GM23338 (cell line): ENCODE measurements at regions not wholly inside any gene's neighbourhood (a gene's known extent, or its start where the extent isn't known, plus 50 kb on each side); places are given as distances from the start of the nearest gene placed in this dataset.

Experiments
- CTCF ChIP-seq, 2 experiments: fragments of 200-600 bp in 1 of 2; sonication (generic) in 1 of 2; conservative IDR thresholded peaks; 2 replicates each; pipeline versions ENCODE4 v1.5.1 to v1.6.1; 2016 to 2017; ENCODE audit warnings: antibody characterized with exemption in 2 of 2, low read depth in 2 of 2, mild to moderate bottlenecking in 2 of 2, moderate library complexity in 1 of 2
- ETS1 ChIP-seq: IDR thresholded peaks from 2 replicates; pipeline ENCODE4 v1.6.1; 2016; ENCODE audit warnings: antibody characterized with exemption
- EZH2 ChIP-seq: fragments of 200-600 bp; sonication (generic); IDR thresholded peaks from one replicate; pipeline ENCODE4 v1.8.0; 2017; ENCODE audit warnings: antibody characterized with exemption, mild to moderate bottlenecking, low read depth; ENCODE audit not compliant: unreplicated experiment
- EZH2phosphoT487 ChIP-seq: fragments of 200-600 bp; sonication (generic); IDR thresholded peaks from one replicate; pipeline ENCODE4 v1.8.1; 2018; ENCODE audit warnings: antibody characterized with exemption; ENCODE audit not compliant: unreplicated experiment
- POLR2AphosphoS5 ChIP-seq: IDR thresholded peaks from 2 replicates; pipeline ENCODE4 v1.6.1; 2016; ENCODE audit warnings: antibody characterized with exemption, low read depth
- ZNF331 ChIP-seq: fragments of 250-450 bp; sonication (Bioruptor Pico); IDR thresholded peaks from 2 replicates; pipeline ENCODE4 v1.5.0; 2020; ENCODE audit warnings: low read depth, mild to moderate bottlenecking, moderate library complexity
- TF ChIP-seq, protein P1 (sequence below): IDR thresholded peaks from one replicate; pipeline ENCODE4 v1.6.1; 2018; ENCODE audit warnings: antibody characterized with exemption; ENCODE audit not compliant: unreplicated experiment

- no peak for TF ChIP-seq CTCF (conservative IDR thresholded peaks at IDR 0.05; ENCODE audit: low read depth in 2 of 2)
- TF ChIP-seq, protein P1, sequence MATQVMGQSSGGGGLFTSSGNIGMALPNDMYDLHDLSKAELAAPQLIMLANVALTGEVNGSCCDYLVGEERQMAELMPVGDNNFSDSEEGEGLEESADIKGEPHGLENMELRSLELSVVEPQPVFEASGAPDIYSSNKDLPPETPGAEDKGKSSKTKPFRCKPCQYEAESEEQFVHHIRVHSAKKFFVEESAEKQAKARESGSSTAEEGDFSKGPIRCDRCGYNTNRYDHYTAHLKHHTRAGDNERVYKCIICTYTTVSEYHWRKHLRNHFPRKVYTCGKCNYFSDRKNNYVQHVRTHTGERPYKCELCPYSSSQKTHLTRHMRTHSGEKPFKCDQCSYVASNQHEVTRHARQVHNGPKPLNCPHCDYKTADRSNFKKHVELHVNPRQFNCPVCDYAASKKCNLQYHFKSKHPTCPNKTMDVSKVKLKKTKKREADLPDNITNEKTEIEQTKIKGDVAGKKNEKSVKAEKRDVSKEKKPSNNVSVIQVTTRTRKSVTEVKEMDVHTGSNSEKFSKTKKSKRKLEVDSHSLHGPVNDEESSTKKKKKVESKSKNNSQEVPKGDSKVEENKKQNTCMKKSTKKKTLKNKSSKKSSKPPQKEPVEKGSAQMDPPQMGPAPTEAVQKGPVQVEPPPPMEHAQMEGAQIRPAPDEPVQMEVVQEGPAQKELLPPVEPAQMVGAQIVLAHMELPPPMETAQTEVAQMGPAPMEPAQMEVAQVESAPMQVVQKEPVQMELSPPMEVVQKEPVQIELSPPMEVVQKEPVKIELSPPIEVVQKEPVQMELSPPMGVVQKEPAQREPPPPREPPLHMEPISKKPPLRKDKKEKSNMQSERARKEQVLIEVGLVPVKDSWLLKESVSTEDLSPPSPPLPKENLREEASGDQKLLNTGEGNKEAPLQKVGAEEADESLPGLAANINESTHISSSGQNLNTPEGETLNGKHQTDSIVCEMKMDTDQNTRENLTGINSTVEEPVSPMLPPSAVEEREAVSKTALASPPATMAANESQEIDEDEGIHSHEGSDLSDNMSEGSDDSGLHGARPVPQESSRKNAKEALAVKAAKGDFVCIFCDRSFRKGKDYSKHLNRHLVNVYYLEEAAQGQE = no peak
- no peak for TF ChIP-seq POLR2AphosphoS5
- no peak for TF ChIP-seq EZH2phosphoT487
- TF ChIP-seq ETS1 = no peak
- TF ChIP-seq EZH2 = no peak
- no peak for TF ChIP-seq ZNF331 (CRISPR knock-in tag)
Observed at GRCh38 chr20:22473293-22473692, 111.1 kb downstream of the FOXA2 start.
